K562 (cell line): ENCODE measurements at regions not wholly inside any gene's neighbourhood (a gene's known extent, or its start where the extent isn't known, plus 50 kb on each side); places are given as distances from the start of the nearest gene placed in this dataset.

Experiments
- ASH1L ChIP-seq: fragments of 450-650 bp; IDR thresholded peaks from 2 replicates; pipeline ENCODE4 v1.6.1; 2018; ENCODE audit warnings: borderline replicate concordance, mild to moderate bottlenecking, low read depth; ENCODE audit not compliant: partially characterized antibody
- CTCF ChIP-seq, 3 experiments: IDR thresholded peaks in 2 of 3; conservative IDR thresholded peaks in 1 of 3; 2 replicates each; pipeline ENCODE4 v1.5.1; 2011 to 2012; ENCODE audit warnings: low read length in 3 of 3, mild to moderate bottlenecking in 3 of 3, control low read depth in 2 of 3, improper control_type of control experiment in 1 of 3, inconsistent platforms in 1 of 3, low read depth in 1 of 3, mixed read lengths in 1 of 3, moderate library complexity in 1 of 3; ENCODE audit not compliant: insufficient read depth in 2 of 3
- RBM34 ChIP-seq: fragments of 200-400 bp; formaldehyde crosslinking; IDR thresholded peaks from 2 replicates; pipeline ENCODE4 v1.6.1; 2018; ENCODE audit warnings: low read length, borderline replicate concordance; ENCODE audit not compliant: insufficient read depth

GRCh38 chr5:163880302-163880701 lies 374.9 kb downstream of the MAT2B start:
- TF ChIP-seq CTCF (IDR thresholded peaks at IDR 0.05 in 2 of 3, conservative IDR thresholded peaks at IDR 0.05 in 1 of 3; ENCODE audit: insufficient read depth in 2 of 3, low read depth in 1 of 3, low read length in 3 of 3) = no peak
- TF ChIP-seq RBM34 = no peak
- TF ChIP-seq ASH1L = no peak
